Daoy (cell line): ENCODE measurements at regions not wholly inside any gene's neighbourhood (a gene's known extent, or its start where the extent isn't known, plus 50 kb on each side); places are given as distances from the start of the nearest gene placed in this dataset.
A peak's percentile ranks its signal among the peaks of the same experiment; 100 is the strongest.
"Not testable (repeated sequence)": the region's sequence is repeated elsewhere in the genome, so short reads cannot be mapped to it uniquely, and the experiment has no call there.

Experiments
- DNase-seq: peaks from one replicate; pipeline ENCODE4 v3.0.0-alpha.2; 2015; ENCODE audit warnings: low read depth

- no peak for DNase-seq
Observed at GRCh38 chr11:45410391-45411227, 124.5 kb upstream of the SYT13 start.

GRCh38 chr11:45409587-45409986 lies 123.4 kb upstream of the SYT13 start:
- DNase-seq = no peak

- no peak for DNase-seq
Observed at GRCh38 chr11:45407226-45407625, 121.1 kb upstream of the SYT13 start.

- no peak for DNase-seq
Observed at GRCh38 chr11:45405916-45406670, 120.0 kb upstream of the SYT13 start.

DNA sequence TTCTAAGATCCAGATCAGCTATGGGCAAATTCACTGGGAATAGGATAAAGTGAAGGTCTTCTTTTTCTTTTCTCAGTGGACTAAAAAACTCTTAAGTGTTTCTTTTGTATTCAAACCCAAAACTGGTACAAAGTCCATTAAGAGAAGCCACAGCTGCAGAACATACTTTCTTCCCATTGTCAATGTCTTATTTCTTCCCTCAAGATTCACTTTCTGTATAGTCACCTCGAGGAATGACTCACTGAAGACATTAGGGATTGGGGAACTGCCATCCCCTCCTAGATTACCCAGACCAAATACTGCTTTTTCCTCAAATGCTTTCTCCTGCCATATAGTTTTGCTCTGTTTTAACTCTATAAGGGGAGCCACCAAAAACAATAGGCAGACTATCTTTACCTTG lies 117.4 kb upstream of the SYT13 start:
- DNase-seq = not testable (repeated sequence)

- DNase-seq = no peak
Observed at GRCh38 chr11:45402049-45402630, 116.0 kb upstream of the SYT13 start.

DNA sequence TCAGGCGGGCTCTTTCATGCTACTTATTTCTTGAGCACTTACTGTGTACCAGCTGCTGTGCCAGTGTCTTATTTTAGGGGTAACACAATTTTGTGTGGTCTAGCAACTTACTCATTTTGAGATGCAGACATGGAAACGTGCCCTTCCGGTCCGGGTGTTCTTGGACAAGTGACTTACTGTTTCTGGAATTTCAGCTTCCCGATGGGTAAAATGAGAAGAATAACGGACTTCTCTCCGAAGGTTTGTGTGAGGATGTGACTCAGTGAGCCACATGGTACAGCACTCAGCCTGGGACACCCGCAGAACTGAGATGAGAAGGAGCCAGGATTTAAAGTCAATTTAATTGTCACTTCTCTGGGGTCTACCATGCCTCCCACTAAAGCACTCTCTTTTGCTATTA lies 114.5 kb upstream of the SYT13 start:
- peak; percentile 88 for DNase-seq

DNA sequence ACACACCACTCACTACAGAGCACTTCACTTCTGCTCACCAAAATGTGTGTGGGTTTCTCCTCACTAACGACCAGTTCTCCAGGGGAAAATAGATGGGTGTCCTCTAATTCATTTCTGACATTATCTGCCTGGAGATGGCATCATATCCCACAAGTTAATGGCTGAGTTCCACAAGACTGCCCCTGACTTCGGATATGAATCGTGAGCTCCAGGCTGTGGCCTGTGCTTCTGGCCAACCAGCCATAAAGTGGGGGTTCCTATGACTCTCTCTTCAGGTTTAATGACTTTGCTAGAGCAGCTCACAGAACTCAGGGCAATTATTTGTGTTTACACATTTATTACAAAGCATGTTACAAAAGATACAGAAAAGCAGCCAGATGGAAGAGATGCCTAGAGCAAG lies 113.0 kb upstream of the SYT13 start:
- DNase-seq = no peak

DNA sequence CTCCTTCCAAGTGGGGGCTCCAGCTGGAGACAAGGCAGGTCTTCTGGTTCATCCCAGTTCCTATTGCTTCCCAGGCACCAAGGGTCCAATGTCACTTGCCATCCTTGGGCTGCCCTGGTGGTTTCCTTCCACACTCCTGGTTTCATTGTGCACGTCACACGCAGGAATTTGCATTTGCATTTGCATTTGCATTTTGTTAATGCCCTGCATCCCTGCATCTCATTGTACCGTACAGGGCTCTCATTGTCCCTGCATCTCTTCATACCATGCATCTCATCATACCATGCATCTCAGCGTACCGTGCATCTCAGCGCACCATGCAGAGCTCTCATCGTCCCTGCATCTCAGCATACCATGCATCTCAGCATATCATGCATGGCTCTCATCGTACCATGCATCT lies 112.2 kb upstream of the SYT13 start:
- DNase-seq = no peak

GRCh38 chr11:45396394-45396793 lies 110.3 kb upstream of the SYT13 start:
- no peak for DNase-seq

- no peak for DNase-seq
Observed at GRCh38 chr11:45395947-45396346, 109.8 kb upstream of the SYT13 start.

DNA sequence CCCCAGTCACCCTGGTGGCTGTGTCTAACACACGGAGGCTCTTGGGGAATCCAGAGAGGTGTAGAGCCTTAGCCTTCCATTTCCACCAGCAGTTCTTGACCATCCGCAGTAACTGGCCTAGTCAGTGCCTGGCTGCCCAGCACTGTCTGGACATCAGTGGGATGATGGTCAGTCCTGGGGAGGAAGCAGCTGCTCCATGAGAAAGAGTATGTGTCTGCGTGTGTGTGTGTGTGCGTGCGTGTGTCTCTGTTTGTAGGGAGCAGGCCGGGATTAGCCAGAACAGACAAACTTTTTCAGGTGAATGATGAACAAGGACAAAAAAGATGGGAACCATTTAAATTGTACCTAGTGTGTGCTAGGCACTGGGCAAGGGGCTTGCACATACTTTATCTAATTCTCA lies 109.3 kb upstream of the SYT13 start:
- DNase-seq = no peak

- no peak for DNase-seq
Observed at GRCh38 chr11:45394294-45395085, 108.3 kb upstream of the SYT13 start.

GRCh38 chr11:45393826-45394225 lies 107.7 kb upstream of the SYT13 start:
- DNase-seq = no peak

DNA sequence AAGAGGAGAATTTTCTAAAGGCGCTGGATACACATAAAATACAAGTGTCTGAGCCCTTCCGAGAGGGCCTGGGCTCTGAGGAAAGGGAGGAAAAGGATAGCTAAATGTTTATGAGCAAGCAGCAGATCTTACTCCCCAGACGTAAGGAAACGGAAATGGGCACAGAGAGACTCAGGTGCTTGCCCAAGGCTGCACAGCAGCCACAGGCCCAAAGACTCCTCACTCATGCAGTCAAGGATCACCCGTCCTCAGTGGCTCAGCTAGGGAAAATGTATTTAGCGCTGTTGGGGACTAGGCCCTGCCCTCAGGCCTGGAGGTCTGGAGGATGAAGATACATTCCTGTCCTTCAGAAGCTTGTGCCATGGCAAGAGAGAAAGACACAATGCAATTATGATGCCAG lies 107.2 kb upstream of the SYT13 start:
- DNase-seq = no peak

DNA sequence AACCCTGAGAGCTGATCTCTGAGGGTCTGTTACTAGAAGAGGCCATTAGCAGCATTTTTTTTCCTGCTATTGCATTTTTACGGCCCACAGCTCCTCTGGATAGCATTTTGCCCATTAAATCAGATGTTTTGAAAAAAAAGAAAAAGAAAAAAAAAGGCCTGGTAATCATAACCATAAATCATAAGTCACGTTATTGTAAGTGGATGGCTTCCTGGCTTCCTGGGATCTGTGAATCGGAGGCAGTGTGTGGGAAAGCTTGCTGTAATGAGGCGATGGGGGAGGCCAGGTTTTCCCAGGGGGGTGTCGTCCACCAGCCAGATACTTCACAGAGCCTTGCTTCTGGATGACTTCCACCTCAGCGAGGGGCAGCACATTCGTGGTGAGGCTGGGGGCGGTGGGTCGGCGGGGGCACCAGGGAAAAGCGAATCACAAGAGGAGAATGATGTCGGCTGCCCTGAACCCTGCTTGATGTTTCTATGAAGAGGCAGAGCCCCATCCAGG lies 106.5 kb upstream of the SYT13 start:
- no peak for DNase-seq

- no peak for DNase-seq
Observed at GRCh38 chr11:45392154-45392553, 106.0 kb upstream of the SYT13 start.

GRCh38 chr11:45391168-45391850 lies 105.2 kb upstream of the SYT13 start:
- no peak for DNase-seq

DNA sequence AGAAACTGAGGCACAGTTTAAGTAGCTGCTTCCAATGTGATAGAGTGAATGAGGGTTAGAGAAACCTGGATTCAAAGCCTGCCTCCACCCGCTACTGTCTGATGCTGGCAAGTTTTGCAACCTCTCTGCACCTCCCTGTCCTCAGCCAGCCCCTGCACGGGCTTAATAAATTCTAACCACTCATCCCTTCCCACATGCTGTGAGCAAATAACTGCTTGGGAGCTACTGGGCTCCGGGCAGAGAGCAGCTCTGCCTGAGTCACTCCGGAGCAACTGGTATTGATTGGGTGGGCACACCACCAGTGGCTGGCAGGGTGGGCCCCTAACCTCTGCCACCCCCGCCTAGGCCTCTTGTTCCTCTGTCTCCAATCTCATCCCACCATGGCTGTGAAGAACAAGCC lies 104.3 kb upstream of the SYT13 start:
- peak; percentile 52 for DNase-seq

DNA sequence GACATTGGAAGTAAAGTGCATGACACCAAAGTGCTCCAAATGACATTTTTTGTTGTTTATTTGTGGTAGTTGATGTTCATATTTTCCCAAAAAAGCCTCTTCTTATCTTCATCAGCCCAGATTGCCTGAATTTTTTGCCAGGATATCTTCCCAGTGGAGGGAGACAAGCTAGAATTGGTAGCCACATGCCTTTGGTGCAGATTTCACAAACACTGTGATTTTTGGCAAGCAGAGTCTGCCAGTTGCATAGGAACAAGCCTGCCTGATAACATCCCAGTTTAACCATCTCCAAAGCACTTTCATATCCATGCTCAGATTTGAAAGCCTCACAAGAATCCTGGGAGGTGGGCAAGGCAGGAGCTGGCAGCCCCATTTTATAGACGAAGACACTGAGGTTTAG lies 102.3 kb upstream of the SYT13 start:
- no peak for DNase-seq

GRCh38 chr11:45387885-45388284 lies 101.7 kb upstream of the SYT13 start:
- not testable (repeated sequence) for DNase-seq
